B cell (primary cell): ENCODE measurements at regions not wholly inside any gene's neighbourhood (a gene's known extent, or its start where the extent isn't known, plus 50 kb on each side); places are given as distances from the start of the nearest gene placed in this dataset.

Source experiments
- ATAC-seq: fragments of 200-7000 bp; cut with Tn5 transposase; one replicate; pipeline ENCODE4 v1.10.0; 2021; ENCODE audit warnings: low read depth, mild to moderate bottlenecking, moderate number of reproducible peaks, moderate library complexity
- CTCF ChIA-PET: fragments of 350-600 bp; sonication (Branson Sonifier 250); formaldehyde crosslinking; loops from one replicate; lab custom pipeline; 2021; ENCODE audit warnings: antibody characterized with exemption, inconsistent platforms; lab: Charles Lee
- POLR2A ChIA-PET: fragments of 350-600 bp; sonication (Branson Sonifier 250); formaldehyde crosslinking; loops from one replicate; lab custom pipeline; 2021; ENCODE audit warnings: antibody characterized with exemption; lab: Charles Lee
- DNase-seq: peaks from one replicate; pipeline ENCODE4 v3.0.0; 2013
- H2AFZ ChIP-seq: 2 replicates; pipeline ENCODE4 v1.6.1; 2012; ENCODE audit warnings: mild to moderate bottlenecking, low read depth, low read length; ENCODE audit not compliant: insufficient read depth, poor library complexity, severe bottlenecking
- H3K27ac ChIP-seq, 2 donors: 1 replicate in 1 of 2; 2 replicates in 1 of 2; pipeline ENCODE4 v1.5.1; 2012 to 2013; ENCODE audit warnings: low read length in 2 of 2, mild to moderate bottlenecking in 2 of 2, moderate library complexity in 1 of 2
- H3K27me3 ChIP-seq, 4 experiments: fragments of 200-600 bp in 1 of 4; sonication (generic) in 1 of 4; replicated peaks in 1 of 4; 1 replicate in 2 of 4; 2 replicates in 2 of 4; pipeline versions ENCODE4 v1.6.1 to v1.7.0; 2013 to 2016; ENCODE audit warnings: low read length in 3 of 4, mild to moderate bottlenecking in 2 of 4, mixed read lengths in 1 of 4, moderate library complexity in 1 of 4; ENCODE audit not compliant: insufficient read depth in 4 of 4, control insufficient read depth in 3 of 4; ENCODE audit errors: control extremely low read depth in 1 of 4
- H3K36me3 ChIP-seq, 2 experiments: replicated peaks in 1 of 2; 1 replicate in 1 of 2; 2 replicates in 1 of 2; pipeline versions ENCODE4 v1.6.1 to v1.7.1; 2013; ENCODE audit warnings: low read length in 1 of 2; ENCODE audit not compliant: insufficient read depth in 2 of 2, control insufficient read depth in 1 of 2; ENCODE audit errors: control extremely low read depth in 1 of 2, extremely low read depth in 1 of 2
- H3K4me1 ChIP-seq, 2 donors: fragments of 200-600 bp in 1 of 2; sonication (generic) in 1 of 2; 1 replicate in 1 of 2; 2 replicates in 1 of 2; pipeline versions ENCODE4 v1.5.1 to v1.6.1; 2013 to 2017; ENCODE audit warnings: low read length in 2 of 2; ENCODE audit not compliant: control insufficient read depth in 2 of 2, insufficient read depth in 2 of 2
- H3K4me2 ChIP-seq: replicated peaks from 2 replicates; pipeline ENCODE3; 2012; ENCODE audit warnings: mild to moderate bottlenecking, low read depth, low read length; ENCODE audit not compliant: poor library complexity, severe bottlenecking
- H3K4me3 ChIP-seq, 5 experiments: fragments of 200-600 bp in 1 of 5; sonication (generic) in 1 of 5; 1 replicate in 3 of 5; 2 replicates in 2 of 5; pipeline versions ENCODE4 v1.5.1 to v1.7.0; 2011 to 2016; ENCODE audit warnings: low read length in 4 of 5, mild to moderate bottlenecking in 4 of 5, low read depth in 2 of 5, control low read depth in 1 of 5, moderate library complexity in 1 of 5; ENCODE audit not compliant: insufficient read depth in 1 of 5; ENCODE audit errors: control extremely low read depth in 1 of 5, extremely low read depth in 1 of 5
- H3K79me2 ChIP-seq: fragments of 200-600 bp; sonication (generic); one replicate; pipeline ENCODE4 v1.6.0; 2016; ENCODE audit warnings: low read length; ENCODE audit not compliant: control insufficient read depth, insufficient read depth
- H3K9ac ChIP-seq: fragments of 200-600 bp; sonication (generic); 2 replicates; pipeline ENCODE4 v1.6.1; 2017; ENCODE audit warnings: mild to moderate bottlenecking, low read length, moderate library complexity
- H3K9me3 ChIP-seq, 3 donors: one replicate each; pipeline versions ENCODE4 v1.6.1 to v1.7.1; 2013; ENCODE audit warnings: low read length in 2 of 3; ENCODE audit not compliant: control insufficient read depth in 2 of 3, insufficient read depth in 1 of 3; ENCODE audit errors: control extremely low read depth in 1 of 3
- H4K20me1 ChIP-seq: 2 replicates; pipeline ENCODE4 v1.6.0; 2012; ENCODE audit warnings: mild to moderate bottlenecking, low read length; ENCODE audit not compliant: insufficient read depth, control insufficient read depth, poor library complexity, severe bottlenecking
- H3K27ac Mint-ChIP-seq: one replicate; pipeline ENCODE4 v1.8.0; 2021; ENCODE audit warnings: mixed read lengths
- H3K27me3 Mint-ChIP-seq: one replicate; pipeline ENCODE4 v1.8.0; 2021; ENCODE audit warnings: mixed read lengths
- H3K4me1 Mint-ChIP-seq: one replicate; pipeline ENCODE4 v1.8.0; 2021; ENCODE audit warnings: mixed read lengths
- H3K4me3 Mint-ChIP-seq: one replicate; pipeline ENCODE4 v1.8.0; 2021; ENCODE audit warnings: mixed read lengths
- H3K9me3 Mint-ChIP-seq: one replicate; pipeline ENCODE4 v1.8.0; 2022; ENCODE audit warnings: mixed read lengths; ENCODE audit not compliant: insufficient read depth
- EZH2 ChIP-seq: IDR thresholded peaks from 2 replicates; pipeline ENCODE4 v1.6.1; 2012; ENCODE audit warnings: borderline replicate concordance, low read depth, mild to moderate bottlenecking, moderate library complexity, low read length; ENCODE audit not compliant: insufficient read depth, poor library complexity, severe bottlenecking
- WGBS: methylation state at CpG from one replicate; pipeline ENCODE4 v1.1.5; 2013; ENCODE audit warnings: missing lambda C conversion rate; ENCODE audit not compliant: insufficient coverage; 5-methylcytosine and 5-hydroxymethylcytosine counted together
- intact Hi-C: fragments of 100-400 bp; cut with micrococcal nuclease; formaldehyde crosslinking; loops from one replicate; pipeline ENCODE4 v1.10.0; 2022
- TF ChIP-seq, protein P1 (sequence below): fragments of 200-600 bp; IDR thresholded peaks from one replicate; pipeline ENCODE4 v1.8.0; 2022; ENCODE audit warnings: antibody characterized with exemption, mild to moderate bottlenecking

DNA sequence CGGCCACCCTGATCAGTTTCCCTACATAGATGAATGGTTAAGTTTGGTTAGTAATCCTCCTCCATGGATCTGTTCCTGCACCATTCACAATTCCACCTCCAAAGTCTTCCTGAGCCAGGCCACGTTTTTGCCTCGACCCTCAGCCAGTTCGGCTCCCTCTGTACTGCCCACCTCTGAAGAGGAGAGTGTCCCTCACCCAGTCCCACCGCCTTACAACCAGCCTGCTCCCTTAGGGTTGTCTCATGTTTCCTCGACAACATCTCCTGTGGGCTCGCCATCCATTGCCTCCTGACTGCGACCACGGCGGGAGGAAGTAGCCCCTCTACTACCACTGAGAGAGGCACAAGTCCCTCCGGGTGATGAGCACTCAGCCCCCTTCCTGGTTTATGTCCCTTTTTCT is 338.0 kb upstream of the CNTNAP5 start:
- Mint-ChIP-seq H3K4me1 (no peaks in the 10 kb centered on the region), H3K9me3 (peaks cover 5% of the 10 kb centered on the region), H3K27ac (no peak overlapping the region), H3K4me3 (no peak overlapping the region), H3K27me3 (no peaks in the 10 kb centered on the region)
- H4K20me1 ChIP-seq = no peaks in the 10 kb centered on the region
- no peak overlapping the region for H3K4me2 ChIP-seq
- H3K9me3 ChIP-seq = peaks cover 0 to 23% (median 1%) of the 10 kb centered on the region in 3 donors
- H3K4me3 ChIP-seq = no peak overlapping the region
- ChIA-PET CTCF (no interaction called here), POLR2A (no interaction called here)
- H3K27me3 ChIP-seq = no peaks in the 10 kb centered on the region
- TF ChIP-seq, protein P1, sequence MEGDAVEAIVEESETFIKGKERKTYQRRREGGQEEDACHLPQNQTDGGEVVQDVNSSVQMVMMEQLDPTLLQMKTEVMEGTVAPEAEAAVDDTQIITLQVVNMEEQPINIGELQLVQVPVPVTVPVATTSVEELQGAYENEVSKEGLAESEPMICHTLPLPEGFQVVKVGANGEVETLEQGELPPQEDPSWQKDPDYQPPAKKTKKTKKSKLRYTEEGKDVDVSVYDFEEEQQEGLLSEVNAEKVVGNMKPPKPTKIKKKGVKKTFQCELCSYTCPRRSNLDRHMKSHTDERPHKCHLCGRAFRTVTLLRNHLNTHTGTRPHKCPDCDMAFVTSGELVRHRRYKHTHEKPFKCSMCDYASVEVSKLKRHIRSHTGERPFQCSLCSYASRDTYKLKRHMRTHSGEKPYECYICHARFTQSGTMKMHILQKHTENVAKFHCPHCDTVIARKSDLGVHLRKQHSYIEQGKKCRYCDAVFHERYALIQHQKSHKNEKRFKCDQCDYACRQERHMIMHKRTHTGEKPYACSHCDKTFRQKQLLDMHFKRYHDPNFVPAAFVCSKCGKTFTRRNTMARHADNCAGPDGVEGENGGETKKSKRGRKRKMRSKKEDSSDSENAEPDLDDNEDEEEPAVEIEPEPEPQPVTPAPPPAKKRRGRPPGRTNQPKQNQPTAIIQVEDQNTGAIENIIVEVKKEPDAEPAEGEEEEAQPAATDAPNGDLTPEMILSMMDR = no peak
- no peak for TF ChIP-seq EZH2
- 94% methylated on average over 10 of the region's 11 CpGs for WGBS
- DNase-seq = no peak
- intact Hi-C loops = no loop called here
- H3K36me3 ChIP-seq = no peaks in the 10 kb centered on the region
- no peak overlapping the region for H2AFZ ChIP-seq
- H3K79me2 ChIP-seq = no peaks in the 10 kb centered on the region
- H3K9ac ChIP-seq = no peak overlapping the region
- H3K27ac ChIP-seq = no peak overlapping the region
- ATAC-seq = no peak
- no peaks in the 10 kb centered on the region for H3K4me1 ChIP-seq

DNA sequence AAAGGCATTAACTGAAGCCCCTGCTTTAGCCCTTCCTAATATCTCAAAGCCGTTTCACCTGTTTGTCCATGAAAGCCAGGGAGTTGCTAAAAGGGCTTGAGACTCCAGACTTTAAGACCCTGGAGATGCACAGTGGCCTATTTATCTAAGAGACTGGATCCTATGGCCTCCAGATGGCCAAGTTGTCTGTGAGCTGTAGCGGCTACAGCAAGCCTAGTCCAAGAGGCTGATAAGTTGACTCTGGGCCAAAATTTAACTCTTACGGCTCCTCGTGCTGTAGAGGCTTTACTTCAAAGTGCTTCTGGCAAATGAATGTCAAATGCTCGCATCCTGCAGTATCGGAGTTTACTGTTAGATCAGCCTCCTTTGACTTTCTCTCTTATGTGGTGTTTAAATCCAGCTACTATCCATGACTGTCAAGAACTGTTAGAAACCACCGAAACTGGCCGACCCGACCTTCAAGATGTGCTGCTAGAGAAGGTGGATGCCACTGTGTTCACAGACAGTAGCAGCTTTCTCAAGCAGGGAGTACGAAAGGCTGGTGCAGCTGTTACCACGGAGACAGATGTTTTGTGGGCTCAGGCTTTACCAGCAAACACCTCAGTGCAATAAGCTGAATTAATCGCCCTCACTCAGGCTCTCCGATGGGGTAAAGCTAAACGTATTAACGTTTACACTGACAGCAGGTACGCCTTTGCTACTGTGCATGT is 336.7 kb upstream of the CNTNAP5 start:
- Histone ChIP-seq H3K27ac (no peak overlapping the region), H4K20me1 (no peaks in the 10 kb centered on the region), H3K4me2 (no peak overlapping the region), H3K36me3 (no peaks in the 10 kb centered on the region), H3K9ac (no peak overlapping the region), H3K4me3 (no peak overlapping the region), H2AFZ (no peak overlapping the region), H3K79me2 (no peaks in the 10 kb centered on the region), H3K9me3 (peaks cover 0 to 15% (median 1%) of the 10 kb centered on the region in 3 donors), H3K4me1 (no peaks in the 10 kb centered on the region), H3K27me3 (no peaks in the 10 kb centered on the region)
- Mint-ChIP-seq H3K9me3 (peaks cover 5% of the 10 kb centered on the region), H3K27me3 (no peaks in the 10 kb centered on the region), H3K27ac (no peak overlapping the region), H3K4me3 (no peak overlapping the region), H3K4me1 (no peaks in the 10 kb centered on the region)
- CTCF ChIA-PET = no interaction called here
- intact Hi-C loops = no loop called here
- WGBS = 97% methylated on average over 12 of the region's 16 CpGs
- POLR2A ChIA-PET = no interaction called here
- no peak for ATAC-seq
- TF ChIP-seq, protein P1 = no peak
- TF ChIP-seq EZH2 = no peak
- no peak for DNase-seq
